ENCODE measurements at regions not wholly inside any gene's neighbourhood (a gene's known extent, or its start where the extent isn't known, plus 50 kb on each side); places are given as distances from the start of the nearest gene placed in this dataset.

- Histone ChIP-seq H3K27ac (ENCODE audit: low read length in 2 of 2) (no peak overlapping the region), H3K27me3 (replicated peaks in 1 of 4; ENCODE audit: control extremely low read depth in 1 of 4, control insufficient read depth in 3 of 4, insufficient read depth in 4 of 4, low read length in 3 of 4) (no peaks in the 10 kb centered on the region), H3K4me3 (ENCODE audit: control extremely low read depth in 1 of 5, extremely low read depth in 1 of 5, insufficient read depth in 1 of 5, low read depth in 2 of 5, low read length in 4 of 5) (no peak overlapping the region), H4K20me1 (ENCODE audit: control insufficient read depth, insufficient read depth, low read length, poor library complexity, severe bottlenecking) (no peaks in the 10 kb centered on the region), H2AFZ (ENCODE audit: insufficient read depth, low read depth, low read length, poor library complexity, severe bottlenecking) (no peak overlapping the region), H3K79me2 (ENCODE audit: control insufficient read depth, insufficient read depth, low read length) (no peaks in the 10 kb centered on the region), H3K36me3 (replicated peaks in 1 of 2; ENCODE audit: control extremely low read depth in 1 of 2, control insufficient read depth in 1 of 2, extremely low read depth in 1 of 2, insufficient read depth in 2 of 2, low read length in 1 of 2) (no peaks in the 10 kb centered on the region), H3K9ac (ENCODE audit: low read length) (no peak overlapping the region), H3K4me2 (replicated peaks; ENCODE audit: low read depth, low read length, poor library complexity, severe bottlenecking) (no peak overlapping the region), H3K9me3 (ENCODE audit: control extremely low read depth in 1 of 3, control insufficient read depth in 2 of 3, insufficient read depth in 1 of 3, low read length in 2 of 3) (peaks cover 0 to 3% (median 2%) of the 10 kb centered on the region in 3 donors), H3K4me1 (ENCODE audit: control insufficient read depth in 2 of 2, insufficient read depth in 2 of 2, low read length in 2 of 2) (peaks cover 0 to 4% of the 10 kb centered on the region in 2 donors)
- TF ChIP-seq EZH2 (IDR thresholded peaks at IDR 0.05; ENCODE audit: borderline replicate concordance, insufficient read depth, low read depth, low read length, poor library complexity, severe bottlenecking) (no peak), CTCF (IDR thresholded peaks at IDR 0.05) (no peak)
- 84% methylated on average over 2 of the region's 5 CpGs for WGBS (ENCODE audit: insufficient coverage)
- peaks cover 6% of the 10 kb centered on the region for H3K27me3 Mint-ChIP-seq
- DNase-seq (no peak), ATAC-seq (ENCODE audit: low read depth) (no peak)
- H3K4me3 Mint-ChIP-seq = no peak overlapping the region
- H3K9me3 Mint-ChIP-seq (ENCODE audit: insufficient read depth) = peaks cover under 1% of the 10 kb centered on the region
- H3K4me1 Mint-ChIP-seq = peaks cover 4% of the 10 kb centered on the region
- ChIA-PET CTCF (no interaction called here), POLR2A (no interaction called here)
- no peak overlapping the region for H3K27ac Mint-ChIP-seq
- intact Hi-C loops (cut with micrococcal nuclease) = no loop called here
Measured at GRCh38 chr20:43786885-43787284, 60.1 kb upstream of the GTSF1L start.

GRCh38 chr20:43781215-43781614, 54.4 kb upstream of the GTSF1L start:
- H3K4me3 Mint-ChIP-seq = no peak overlapping the region
- H3K27ac ChIP-seq (ENCODE audit: low read length in 2 of 2) = no peak overlapping the region
- H3K4me2 ChIP-seq (replicated peaks; ENCODE audit: low read depth, low read length, poor library complexity, severe bottlenecking) = no peak overlapping the region
- POLR2A ChIA-PET = no interaction called here
- no peaks in the 10 kb centered on the region for H3K27me3 ChIP-seq (replicated peaks in 1 of 4; ENCODE audit: control extremely low read depth in 1 of 4, control insufficient read depth in 3 of 4, insufficient read depth in 4 of 4, low read length in 3 of 4)
- peaks cover 0 to 4% of the 10 kb centered on the region in 2 donors for H3K4me1 ChIP-seq (ENCODE audit: control insufficient read depth in 2 of 2, insufficient read depth in 2 of 2, low read length in 2 of 2)
- no peak overlapping the region for H3K9ac ChIP-seq (ENCODE audit: low read length)
- no peak for DNase-seq
- ATAC-seq (ENCODE audit: low read depth) = no peak
- no peaks in the 10 kb centered on the region for H3K36me3 ChIP-seq (replicated peaks in 1 of 2; ENCODE audit: control extremely low read depth in 1 of 2, control insufficient read depth in 1 of 2, extremely low read depth in 1 of 2, insufficient read depth in 2 of 2, low read length in 1 of 2)
- H3K9me3 Mint-ChIP-seq (ENCODE audit: insufficient read depth) = no peaks in the 10 kb centered on the region
- no peak overlapping the region for H3K4me3 ChIP-seq (ENCODE audit: control extremely low read depth in 1 of 5, extremely low read depth in 1 of 5, insufficient read depth in 1 of 5, low read depth in 2 of 5, low read length in 4 of 5)
- H4K20me1 ChIP-seq (ENCODE audit: control insufficient read depth, insufficient read depth, low read length, poor library complexity, severe bottlenecking) = no peaks in the 10 kb centered on the region
- no peak for TF ChIP-seq EZH2 (IDR thresholded peaks at IDR 0.05; ENCODE audit: borderline replicate concordance, insufficient read depth, low read depth, low read length, poor library complexity, severe bottlenecking)
- TF ChIP-seq CTCF (IDR thresholded peaks at IDR 0.05) = no peak
- WGBS (ENCODE audit: insufficient coverage) = 13% methylated on average over 2 of the region's 3 CpGs
- H3K4me1 Mint-ChIP-seq = peaks cover 4% of the 10 kb centered on the region
- CTCF ChIA-PET = interaction anchor here (1.1 kb wide), 1 partner anchor 20 kb away, joined by 3 read pairs; no protein-coding TSS in a partner anchor
- no peak overlapping the region for H2AFZ ChIP-seq (ENCODE audit: insufficient read depth, low read depth, low read length, poor library complexity, severe bottlenecking)
- intact Hi-C loops (cut with micrococcal nuclease) = no loop called here
- H3K9me3 ChIP-seq (ENCODE audit: control extremely low read depth in 1 of 3, control insufficient read depth in 2 of 3, insufficient read depth in 1 of 3, low read length in 2 of 3) = peaks cover 1 to 16% (median 11%) of the 10 kb centered on the region in 3 donors
- H3K79me2 ChIP-seq (ENCODE audit: control insufficient read depth, insufficient read depth, low read length) = no peaks in the 10 kb centered on the region
- no peak overlapping the region for H3K27ac Mint-ChIP-seq
- H3K27me3 Mint-ChIP-seq = peaks cover 4% of the 10 kb centered on the region
